ENCODE measurements at regions not wholly inside any gene's neighbourhood (a gene's known extent, or its start where the extent isn't known, plus 50 kb on each side); places are given as distances from the start of the nearest gene placed in this dataset.

GRCh38 chr7:155985518-155986250, 173.4 kb upstream of the SHH start:
- no peak overlapping the region for H3K9ac ChIP-seq (ENCODE audit: low read length)
- no peaks in the 10 kb centered on the region for H3K27me3 Mint-ChIP-seq
- H3K4me3 Mint-ChIP-seq = no peak overlapping the region
- no peaks in the 10 kb centered on the region for H3K36me3 ChIP-seq (replicated peaks in 1 of 2; ENCODE audit: control extremely low read depth in 1 of 2, control insufficient read depth in 1 of 2, extremely low read depth in 1 of 2, insufficient read depth in 2 of 2, low read length in 1 of 2)
- H4K20me1 ChIP-seq (ENCODE audit: control insufficient read depth, insufficient read depth, low read length, poor library complexity, severe bottlenecking) = no peaks in the 10 kb centered on the region
- no peak overlapping the region for H3K4me3 ChIP-seq (ENCODE audit: control extremely low read depth in 1 of 5, extremely low read depth in 1 of 5, insufficient read depth in 1 of 5, low read depth in 2 of 5, low read length in 4 of 5)
- peaks cover 0 to 19% (median 0%) of the 10 kb centered on the region in 3 donors for H3K9me3 ChIP-seq (ENCODE audit: control extremely low read depth in 1 of 3, control insufficient read depth in 2 of 3, insufficient read depth in 1 of 3, low read length in 2 of 3)
- ChIA-PET POLR2A (no interaction called here), CTCF (no interaction called here)
- no peaks in the 10 kb centered on the region for H3K4me1 ChIP-seq (ENCODE audit: control insufficient read depth in 2 of 2, insufficient read depth in 2 of 2, low read length in 2 of 2)
- H3K4me2 ChIP-seq (replicated peaks; ENCODE audit: low read depth, low read length, poor library complexity, severe bottlenecking) = no peak overlapping the region
- DNase-seq (no peak), ATAC-seq (ENCODE audit: low read depth) (no peak)
- no peak overlapping the region for H3K27ac ChIP-seq (ENCODE audit: low read length in 2 of 2)
- no peak overlapping the region for H3K27ac Mint-ChIP-seq
- H3K4me1 Mint-ChIP-seq = no peaks in the 10 kb centered on the region
- intact Hi-C loops (cut with micrococcal nuclease) = no loop called here
- no peaks in the 10 kb centered on the region for H3K79me2 ChIP-seq (ENCODE audit: control insufficient read depth, insufficient read depth, low read length)
- no peaks in the 10 kb centered on the region for H3K27me3 ChIP-seq (replicated peaks in 1 of 4; ENCODE audit: control extremely low read depth in 1 of 4, control insufficient read depth in 3 of 4, insufficient read depth in 4 of 4, low read length in 3 of 4)
- 94% methylated on average over 6 of the region's 12 CpGs for WGBS (ENCODE audit: insufficient coverage)
- H2AFZ ChIP-seq (ENCODE audit: insufficient read depth, low read depth, low read length, poor library complexity, severe bottlenecking) = no peak overlapping the region
- TF ChIP-seq CTCF (IDR thresholded peaks at IDR 0.05) (no peak), EZH2 (IDR thresholded peaks at IDR 0.05; ENCODE audit: borderline replicate concordance, insufficient read depth, low read depth, low read length, poor library complexity, severe bottlenecking) (no peak)
- H3K9me3 Mint-ChIP-seq (ENCODE audit: insufficient read depth) = no peaks in the 10 kb centered on the region

GRCh38 chr7:155984609-155985405, 172.5 kb upstream of the SHH start:
- ChIA-PET POLR2A (no interaction called here), CTCF (no interaction called here)
- TF ChIP-seq CTCF (IDR thresholded peaks at IDR 0.05) (no peak), EZH2 (IDR thresholded peaks at IDR 0.05; ENCODE audit: borderline replicate concordance, insufficient read depth, low read depth, low read length, poor library complexity, severe bottlenecking) (no peak)
- no peaks in the 10 kb centered on the region for H3K79me2 ChIP-seq (ENCODE audit: control insufficient read depth, insufficient read depth, low read length)
- no peaks in the 10 kb centered on the region for H3K27me3 Mint-ChIP-seq
- no peak overlapping the region for H3K4me3 Mint-ChIP-seq
- no peaks in the 10 kb centered on the region for H3K27me3 ChIP-seq (replicated peaks in 1 of 4; ENCODE audit: control extremely low read depth in 1 of 4, control insufficient read depth in 3 of 4, insufficient read depth in 4 of 4, low read length in 3 of 4)
- no peaks in the 10 kb centered on the region for H3K9me3 Mint-ChIP-seq (ENCODE audit: insufficient read depth)
- intact Hi-C loops (cut with micrococcal nuclease) = no loop called here
- no peak overlapping the region for H3K27ac ChIP-seq (ENCODE audit: low read length in 2 of 2)
- H3K27ac Mint-ChIP-seq = no peak overlapping the region
- H2AFZ ChIP-seq (ENCODE audit: insufficient read depth, low read depth, low read length, poor library complexity, severe bottlenecking) = no peak overlapping the region
- no peak for ATAC-seq (ENCODE audit: low read depth)
- no peaks in the 10 kb centered on the region for H3K4me1 Mint-ChIP-seq
- no peak for DNase-seq
- no peak overlapping the region for H3K4me2 ChIP-seq (replicated peaks; ENCODE audit: low read depth, low read length, poor library complexity, severe bottlenecking)
- WGBS (ENCODE audit: insufficient coverage) = 93% methylated on average over 14 of the region's 15 CpGs
- H3K4me1 ChIP-seq (ENCODE audit: control insufficient read depth in 2 of 2, insufficient read depth in 2 of 2, low read length in 2 of 2) = no peaks in the 10 kb centered on the region
- H3K36me3 ChIP-seq (replicated peaks in 1 of 2; ENCODE audit: control extremely low read depth in 1 of 2, control insufficient read depth in 1 of 2, extremely low read depth in 1 of 2, insufficient read depth in 2 of 2, low read length in 1 of 2) = no peaks in the 10 kb centered on the region
- peaks cover 0 to 12% (median 0%) of the 10 kb centered on the region in 3 donors for H3K9me3 ChIP-seq (ENCODE audit: control extremely low read depth in 1 of 3, control insufficient read depth in 2 of 3, insufficient read depth in 1 of 3, low read length in 2 of 3)
- H4K20me1 ChIP-seq (ENCODE audit: control insufficient read depth, insufficient read depth, low read length, poor library complexity, severe bottlenecking) = no peaks in the 10 kb centered on the region
- no peak overlapping the region for H3K9ac ChIP-seq (ENCODE audit: low read length)
- no peak overlapping the region for H3K4me3 ChIP-seq (ENCODE audit: control extremely low read depth in 1 of 5, extremely low read depth in 1 of 5, insufficient read depth in 1 of 5, low read depth in 2 of 5, low read length in 4 of 5)

Data from B cell (primary cell).